Fibroblast of lung (primary cell): ENCODE measurements at regions not wholly inside any gene's neighbourhood (a gene's known extent, or its start where the extent isn't known, plus 50 kb on each side); places are given as distances from the start of the nearest gene placed in this dataset.

Experiments
- EZH2 ChIP-seq: IDR thresholded peaks from 2 replicates; pipeline ENCODE4 v1.5.1; 2012; ENCODE audit warnings: low read length, control low read depth, mild to moderate bottlenecking; ENCODE audit errors: missing control alignments
- TF ChIP-seq, protein P1 (sequence below), 2 donors: IDR thresholded peaks in 1 of 2; conservative IDR thresholded peaks in 1 of 2; 1 replicate in 1 of 2; 2 replicates in 1 of 2; pipeline ENCODE4 v1.5.1; 2011 to 2012; ENCODE audit warnings: low read length in 2 of 2, control low read depth in 1 of 2, inconsistent platforms in 1 of 2, low read depth in 1 of 2, mild to moderate bottlenecking in 1 of 2

- no peak for TF ChIP-seq EZH2
- TF ChIP-seq, protein P1, sequence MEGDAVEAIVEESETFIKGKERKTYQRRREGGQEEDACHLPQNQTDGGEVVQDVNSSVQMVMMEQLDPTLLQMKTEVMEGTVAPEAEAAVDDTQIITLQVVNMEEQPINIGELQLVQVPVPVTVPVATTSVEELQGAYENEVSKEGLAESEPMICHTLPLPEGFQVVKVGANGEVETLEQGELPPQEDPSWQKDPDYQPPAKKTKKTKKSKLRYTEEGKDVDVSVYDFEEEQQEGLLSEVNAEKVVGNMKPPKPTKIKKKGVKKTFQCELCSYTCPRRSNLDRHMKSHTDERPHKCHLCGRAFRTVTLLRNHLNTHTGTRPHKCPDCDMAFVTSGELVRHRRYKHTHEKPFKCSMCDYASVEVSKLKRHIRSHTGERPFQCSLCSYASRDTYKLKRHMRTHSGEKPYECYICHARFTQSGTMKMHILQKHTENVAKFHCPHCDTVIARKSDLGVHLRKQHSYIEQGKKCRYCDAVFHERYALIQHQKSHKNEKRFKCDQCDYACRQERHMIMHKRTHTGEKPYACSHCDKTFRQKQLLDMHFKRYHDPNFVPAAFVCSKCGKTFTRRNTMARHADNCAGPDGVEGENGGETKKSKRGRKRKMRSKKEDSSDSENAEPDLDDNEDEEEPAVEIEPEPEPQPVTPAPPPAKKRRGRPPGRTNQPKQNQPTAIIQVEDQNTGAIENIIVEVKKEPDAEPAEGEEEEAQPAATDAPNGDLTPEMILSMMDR (conservative IDR thresholded peaks at IDR 0.05 in 1 of 2, IDR thresholded peaks at IDR 0.05 in 1 of 2; ENCODE audit: low read depth in 1 of 2, low read length in 2 of 2), result no peak
Measured at GRCh38 chrX:121666171-121666570, 618.8 kb downstream of the GLUD2 start.
